Activated T-cell treated with anti-CD3 and anti-CD28 coated beads, Interleukin-2, amount 50 U/mL, for 48 hours (primary cell): ENCODE measurements at regions not wholly inside any gene's neighbourhood (a gene's known extent, or its start where the extent isn't known, plus 50 kb on each side); places are given as distances from the start of the nearest gene placed in this dataset.
"Not testable (repeated sequence)": the region's sequence is repeated elsewhere in the genome, so short reads cannot be mapped to it uniquely, and the experiment has no call there.

Experiments used
- DNase-seq, 2 experiments: peaks; one replicate each; pipeline ENCODE4 v3.0.0-alpha.2; 2020

DNA sequence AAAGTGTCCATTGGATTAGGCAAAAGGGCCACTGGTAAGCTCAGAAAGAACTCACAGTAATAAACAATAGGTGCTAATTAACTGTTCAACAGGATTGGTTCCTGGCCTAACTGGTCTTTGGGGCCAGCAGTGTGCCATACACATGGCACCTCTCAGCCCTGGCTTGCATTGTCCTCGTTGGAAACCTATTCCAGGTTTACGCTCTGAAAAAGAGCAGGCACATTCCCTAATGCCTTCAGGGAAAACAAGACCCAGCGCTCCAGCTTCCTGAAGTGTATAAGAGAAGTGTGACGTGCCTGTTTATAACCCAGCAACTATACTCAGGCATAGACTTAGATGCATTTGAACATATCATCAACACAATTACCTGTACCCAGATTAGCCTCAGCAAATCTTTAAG is 51.9 kb upstream of the RBM47 start:
- no peak for DNase-seq

DNA sequence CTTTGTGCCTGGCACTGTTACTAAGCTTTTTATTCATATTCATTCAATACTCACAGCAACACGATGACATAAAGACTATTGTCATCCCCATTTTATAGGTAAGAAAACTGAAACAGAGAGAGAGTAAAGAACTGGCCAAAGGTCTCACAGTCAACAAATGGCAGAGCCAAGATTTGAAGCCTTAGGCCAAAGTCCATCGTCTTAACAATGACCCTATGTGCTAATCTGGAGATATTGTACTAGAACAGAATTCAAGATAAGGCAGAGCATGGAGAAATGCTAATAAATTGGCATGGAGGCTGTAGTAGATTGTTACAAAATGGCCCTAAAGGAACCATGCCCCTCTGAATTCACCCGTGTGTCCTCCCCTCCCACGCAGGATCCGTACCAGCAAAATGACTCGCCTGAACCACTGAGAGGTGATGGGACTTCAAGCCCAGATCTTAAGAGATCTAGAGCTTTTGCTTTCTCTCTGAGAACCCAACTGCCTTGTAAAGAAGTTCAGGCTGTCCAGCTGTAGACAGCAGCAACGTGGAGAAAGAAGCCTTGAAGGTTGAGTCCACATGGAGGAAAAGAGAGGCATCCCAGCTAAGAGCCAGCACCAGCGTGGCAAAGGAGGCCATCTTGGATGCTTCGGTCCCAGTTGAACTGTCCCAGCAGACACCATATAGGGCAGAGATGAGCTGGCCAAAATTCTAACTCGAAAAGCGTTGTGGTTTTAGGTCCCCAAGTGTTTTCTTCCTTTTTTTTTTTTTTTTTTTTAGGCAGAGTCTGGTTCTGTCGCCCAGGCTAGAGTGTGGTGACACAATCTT is 52.8 kb upstream of the RBM47 start:
- peak; percentile 52 to 61 for DNase-seq

- not testable (repeated sequence) for DNase-seq
These were observed 54.0 kb upstream of the RBM47 start for GRCh38 chr4:40683536-40684145.

DNA sequence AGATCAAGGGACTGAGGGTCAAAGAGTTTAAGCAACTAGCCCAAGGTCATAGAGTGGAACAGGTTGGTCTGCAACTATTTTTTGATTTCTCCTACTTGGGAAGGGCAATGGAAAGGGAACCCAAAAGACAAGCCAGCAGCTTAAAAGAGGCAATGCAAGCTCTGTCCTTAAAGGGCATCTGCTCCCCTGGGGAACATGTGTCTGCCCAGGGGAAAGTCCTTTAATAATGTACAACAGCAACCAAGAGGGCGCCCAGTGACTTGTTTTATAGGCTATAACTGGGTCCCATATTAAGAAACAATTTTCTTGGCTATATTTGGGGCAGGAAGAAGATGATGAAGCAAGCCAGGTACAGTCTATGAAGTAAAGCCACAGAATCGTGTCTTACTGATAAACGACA is 54.7 kb upstream of the RBM47 start:
- DNase-seq: no peak

GRCh38 chr4:40685300-40685699 is 55.6 kb upstream of the RBM47 start:
- no peak for DNase-seq

DNA sequence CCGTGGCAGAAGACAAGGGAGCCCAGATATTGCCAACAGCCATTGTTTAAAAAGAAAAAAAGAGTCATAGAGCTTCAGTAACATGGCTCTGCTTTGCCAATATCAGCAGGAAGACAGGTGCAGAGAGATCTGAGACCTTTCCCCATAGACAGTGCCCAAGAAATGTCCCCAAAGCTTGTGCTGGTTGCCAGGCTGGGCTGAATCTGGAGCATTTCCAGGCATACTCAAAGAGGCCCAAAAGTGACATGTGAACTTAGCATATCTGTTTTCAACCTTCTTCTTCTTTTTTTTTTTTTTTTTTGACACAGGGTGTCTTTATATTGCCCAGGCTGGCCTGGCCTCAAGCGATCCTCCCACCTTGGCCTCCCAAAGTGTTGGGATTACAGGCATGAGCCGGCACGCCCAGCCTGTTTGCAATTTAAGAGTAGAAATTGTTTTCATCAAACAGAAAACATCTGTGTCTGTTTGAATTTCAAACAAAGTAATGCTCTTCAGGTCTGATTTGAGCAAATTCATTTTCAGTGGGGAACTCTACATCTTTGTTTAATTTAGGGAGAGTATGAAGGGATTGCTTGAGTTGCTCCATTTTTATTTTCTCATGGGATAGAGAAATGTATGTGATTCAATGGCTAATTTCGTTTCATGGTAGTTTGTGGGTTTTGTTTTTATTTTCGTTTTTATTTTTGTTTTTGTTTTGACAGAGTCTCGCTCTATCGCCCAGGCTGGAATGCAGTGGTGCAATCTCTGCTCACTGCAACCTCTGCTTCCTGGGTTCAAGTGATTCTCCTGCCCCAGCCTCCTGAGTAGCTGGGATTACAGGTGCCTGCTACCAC is 56.6 kb upstream of the RBM47 start:
- no peak for DNase-seq

DNA sequence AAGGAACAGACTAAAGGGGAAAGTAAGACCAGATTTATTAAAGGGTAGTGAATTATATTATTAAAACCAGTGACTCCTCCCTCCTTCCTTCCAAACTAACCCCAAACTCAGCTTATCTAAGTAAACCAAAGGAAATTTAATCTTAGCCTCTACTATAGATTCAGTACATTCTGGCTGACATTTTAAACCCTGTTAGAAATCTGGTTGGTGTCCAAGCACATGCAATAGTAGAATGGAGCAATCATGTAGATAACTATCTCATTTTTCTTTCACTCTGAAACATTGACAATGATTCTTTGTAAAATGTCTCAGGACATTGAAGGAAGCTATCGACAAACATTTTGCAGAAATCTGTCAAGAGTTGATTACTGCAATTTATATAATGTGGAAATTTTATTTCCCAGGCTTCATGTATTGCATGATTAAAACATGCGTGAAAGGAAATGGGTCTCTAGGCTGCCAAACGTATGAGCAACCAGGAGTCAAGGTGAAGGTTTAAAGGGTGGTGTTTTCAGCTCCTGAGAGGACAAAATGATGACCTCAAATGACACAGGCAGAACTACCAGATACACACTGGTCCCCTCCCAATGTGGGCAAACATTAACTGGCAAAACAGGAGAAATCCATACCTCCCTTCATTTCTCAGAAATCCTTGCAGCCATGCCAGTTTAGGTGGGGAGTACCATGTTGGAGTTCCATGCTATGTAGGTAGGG is 58.2 kb upstream of the RBM47 start:
- no peak for DNase-seq

- no peak for DNase-seq
These were observed 58.9 kb upstream of the RBM47 start for GRCh38 chr4:40688446-40689095.

DNA sequence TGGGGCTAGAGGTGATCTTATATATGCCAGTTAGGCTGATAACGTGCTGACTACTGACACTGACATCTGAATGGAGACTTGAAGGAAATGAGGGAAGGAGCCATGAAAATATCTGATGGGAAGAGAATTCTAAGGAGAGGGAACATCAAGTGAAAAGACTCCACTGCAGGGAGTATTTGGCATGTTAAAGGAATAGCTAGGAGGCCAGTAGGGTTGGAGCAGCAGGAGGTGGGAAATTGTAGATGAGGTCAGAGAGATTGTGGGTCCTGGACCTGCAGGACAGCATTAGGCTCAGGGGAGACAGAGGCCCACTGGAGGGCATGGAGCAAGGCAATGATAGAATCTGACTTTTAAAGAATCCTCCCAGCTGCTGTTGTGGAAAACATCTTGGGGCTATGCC is 55.8 kb upstream of the NSUN7 start:
- DNase-seq: no peak

DNA sequence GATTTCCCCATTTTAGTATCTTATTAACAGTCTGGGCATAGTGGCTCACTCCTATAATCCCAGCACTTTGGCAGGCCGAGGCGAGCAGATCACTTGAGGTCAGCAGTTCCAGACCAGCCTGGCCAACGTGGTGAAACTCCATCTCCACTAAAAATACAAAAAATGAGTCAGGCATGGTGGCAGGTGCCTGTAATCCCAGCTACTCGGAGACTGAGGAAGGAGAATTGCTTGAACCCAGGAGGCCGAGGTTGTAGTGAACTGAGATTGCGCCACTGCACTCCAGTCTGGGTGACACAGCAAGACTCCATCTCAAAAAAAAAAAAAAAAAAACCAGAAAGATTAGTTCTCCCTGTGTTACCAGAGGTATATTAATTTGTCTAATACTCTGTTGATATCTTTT is 52.3 kb upstream of the NSUN7 start:
- not testable (repeated sequence) for DNase-seq

DNA sequence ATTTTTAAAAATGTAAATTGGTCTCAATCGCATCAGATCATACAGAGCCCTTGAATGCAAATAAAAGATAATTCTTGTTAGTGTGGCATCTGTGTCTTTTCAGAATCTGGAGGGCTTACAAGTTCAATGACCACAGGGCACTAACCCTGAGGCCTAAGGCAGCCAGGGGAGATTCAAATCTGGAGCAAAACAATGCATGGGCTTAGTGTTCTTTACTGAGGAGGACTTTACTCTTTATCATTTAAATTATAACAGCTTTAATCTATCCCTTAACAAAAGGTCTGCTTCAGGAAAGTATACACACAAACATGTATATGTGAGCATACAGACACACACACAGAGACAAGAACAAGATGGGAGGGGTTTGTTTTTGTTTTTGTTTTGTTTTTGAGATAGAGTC is 51.0 kb upstream of the NSUN7 start:
- no peak for DNase-seq

DNA sequence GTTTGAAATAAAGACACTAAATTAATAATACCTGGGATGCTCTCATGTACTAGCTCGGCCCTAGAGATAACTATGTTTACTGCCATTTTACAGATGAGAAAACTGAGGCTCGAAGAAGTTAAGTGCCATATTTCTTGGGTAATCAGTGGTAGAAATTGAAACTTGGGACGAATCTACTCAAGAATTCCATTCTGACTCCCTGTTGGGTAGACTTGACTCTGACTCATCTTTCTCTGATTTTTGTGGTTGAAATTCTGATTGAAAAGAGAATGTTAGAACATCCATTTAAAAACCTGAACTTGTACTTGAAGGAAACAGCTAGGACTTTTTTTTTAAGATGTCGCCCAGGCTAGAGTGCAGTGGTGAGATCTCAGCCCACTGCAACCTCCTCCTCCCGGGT is 50.1 kb upstream of the NSUN7 start:
- DNase-seq: no peak
